ENCODE measurements at regions not wholly inside any gene's neighbourhood (a gene's known extent, or its start where the extent isn't known, plus 50 kb on each side); places are given as distances from the start of the nearest gene placed in this dataset.

- WGBS: 75% methylated on average over 11 of the region's 11 CpGs
- H3K9me3 ChIP-seq: no peaks in the 10 kb centered on the region
- no peak for TF ChIP-seq POLR2A (IDR thresholded peaks at IDR 0.05)
- TF ChIP-seq CTCF (IDR thresholded peaks at IDR 0.05): no peak
- no peak for TF ChIP-seq POLR2AphosphoS5 (IDR thresholded peaks at IDR 0.05)
- intact Hi-C loops (cut with DNase I): no loop called here
- no peaks in the 10 kb centered on the region for H3K36me3 ChIP-seq
- no peaks in the 10 kb centered on the region for H3K27me3 ChIP-seq (replicated peaks; ENCODE audit: insufficient read depth)
- no peaks in the 10 kb centered on the region for H3K4me1 ChIP-seq (replicated peaks)
- H3K4me3 ChIP-seq: no peak overlapping the region
- no peak for DNase-seq (ENCODE audit: low spot score)
- H3K27ac ChIP-seq: no peak overlapping the region
Measured at GRCh38 chr2:143877056-143877455, 642.9 kb downstream of the ZEB2 start.

- no peaks in the 10 kb centered on the region for H3K9me3 ChIP-seq
- H3K4me1 ChIP-seq (replicated peaks): no peaks in the 10 kb centered on the region
- no peaks in the 10 kb centered on the region for H3K27me3 ChIP-seq (replicated peaks; ENCODE audit: insufficient read depth)
- TF ChIP-seq POLR2AphosphoS5 (IDR thresholded peaks at IDR 0.05) (no peak), POLR2A (IDR thresholded peaks at IDR 0.05) (no peak), CTCF (IDR thresholded peaks at IDR 0.05) (no peak)
- DNase-seq (ENCODE audit: low spot score): no peak
- intact Hi-C loops (cut with DNase I): no loop called here
- H3K4me3 ChIP-seq: no peak overlapping the region
- H3K36me3 ChIP-seq: no peaks in the 10 kb centered on the region
- no peak overlapping the region for H3K27ac ChIP-seq
- WGBS: 77% methylated on average over 9 of the region's 9 CpGs
Measured at GRCh38 chr2:143875295-143876233, 644.4 kb downstream of the ZEB2 start.

- intact Hi-C loops (cut with DNase I): no loop called here
- 96% methylated on average over 3 of the region's 3 CpGs for WGBS
- Histone ChIP-seq H3K4me3 (no peak overlapping the region), H3K27ac (no peak overlapping the region), H3K9me3 (no peaks in the 10 kb centered on the region), H3K4me1 (replicated peaks) (no peaks in the 10 kb centered on the region), H3K36me3 (no peaks in the 10 kb centered on the region), H3K27me3 (replicated peaks; ENCODE audit: insufficient read depth) (no peaks in the 10 kb centered on the region)
- no peak for TF ChIP-seq POLR2AphosphoS5 (IDR thresholded peaks at IDR 0.05)
- no peak for TF ChIP-seq POLR2A (IDR thresholded peaks at IDR 0.05)
- no peak for TF ChIP-seq CTCF (IDR thresholded peaks at IDR 0.05)
- DNase-seq (ENCODE audit: low spot score): no peak
Measured at GRCh38 chr2:143873886-143874285, 646.0 kb downstream of the ZEB2 start.

- TF ChIP-seq POLR2A (IDR thresholded peaks at IDR 0.05) (no peak), CTCF (IDR thresholded peaks at IDR 0.05) (no peak), POLR2AphosphoS5 (IDR thresholded peaks at IDR 0.05) (no peak)
- WGBS: 100% methylated on average over 1 of the region's 1 CpG
- intact Hi-C loops (cut with DNase I): no loop called here
Measured at GRCh38 chr2:143870696-143871095, 649.2 kb downstream of the ZEB2 start.

GRCh38 chr2:143856978-143857377, 662.9 kb downstream of the ZEB2 start:
- Histone ChIP-seq H3K36me3 (no peaks in the 10 kb centered on the region), H3K4me1 (replicated peaks) (no peaks in the 10 kb centered on the region), H3K27me3 (replicated peaks; ENCODE audit: insufficient read depth) (no peaks in the 10 kb centered on the region), H3K4me3 (no peak overlapping the region), H3K27ac (no peak overlapping the region), H3K9me3 (no peaks in the 10 kb centered on the region)
- intact Hi-C loops (cut with DNase I): no loop called here
- no peak for DNase-seq (ENCODE audit: low spot score)
- TF ChIP-seq POLR2AphosphoS5 (IDR thresholded peaks at IDR 0.05) (no peak), POLR2A (IDR thresholded peaks at IDR 0.05) (no peak), CTCF (IDR thresholded peaks at IDR 0.05) (no peak)

More at GRCh38 chr2:143870696-143871095, 649.2 kb downstream of the ZEB2 start:
- Histone ChIP-seq H3K9me3 (no peaks in the 10 kb centered on the region), H3K4me1 (replicated peaks) (no peaks in the 10 kb centered on the region), H3K36me3 (no peaks in the 10 kb centered on the region), H3K27me3 (replicated peaks; ENCODE audit: insufficient read depth) (no peaks in the 10 kb centered on the region), H3K27ac (no peak overlapping the region), H3K4me3 (no peak overlapping the region)
- DNase-seq (ENCODE audit: low spot score): no peak
